ENCODE measurements at regions not wholly inside any gene's neighbourhood (a gene's known extent, or its start where the extent isn't known, plus 50 kb on each side); places are given as distances from the start of the nearest gene placed in this dataset.
"Not testable (repeated sequence)": the region's sequence is repeated elsewhere in the genome, so short reads cannot be mapped to it uniquely, and the experiment has no call there.

DNA sequence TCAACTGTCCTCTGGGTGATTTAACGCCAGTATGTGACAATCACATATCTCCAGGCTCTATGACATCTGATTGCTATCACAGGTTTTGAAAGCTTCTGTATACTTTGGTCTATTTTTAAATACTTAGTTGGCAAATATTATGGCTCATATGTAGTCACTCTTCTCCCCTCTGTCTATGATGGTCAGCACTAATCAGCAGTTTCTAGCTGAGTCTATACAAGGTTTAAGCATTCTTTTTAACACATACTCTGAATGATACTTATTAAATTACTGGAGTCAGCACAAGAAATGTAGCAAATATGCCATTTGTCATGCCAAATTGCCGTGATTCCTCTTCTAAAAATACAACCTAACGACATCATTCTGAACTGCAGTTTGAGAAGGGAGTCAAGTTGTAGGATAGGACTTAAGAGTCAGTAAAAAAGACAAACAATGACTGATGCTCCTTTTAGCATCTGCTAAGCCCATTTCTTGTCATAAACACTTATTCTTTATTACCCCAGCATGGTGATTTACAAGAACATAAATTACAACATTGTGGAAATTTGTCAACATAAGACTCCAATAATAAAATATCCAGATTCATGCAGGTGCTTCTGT, 947.8 kb downstream of the XPNPEP1 start:
- H3K27ac ChIP-seq, result no peak overlapping the region
- no peak for TF ChIP-seq FOXP2 (optimal IDR thresholded peaks at IDR 0.05; ENCODE audit: control extremely low read depth, extremely low read length, insufficient read depth)
- TF ChIP-seq POLR2AphosphoS5 (IDR thresholded peaks at IDR 0.05; ENCODE audit: borderline replicate concordance, low read depth, low read length), result no peak
- TF ChIP-seq EZH2 (IDR thresholded peaks at IDR 0.05), result no peak
- H3K9ac ChIP-seq (ENCODE audit: insufficient read length), result no peak overlapping the region
- H3K9me3 ChIP-seq (ENCODE audit: low read depth, low read length), result no peaks in the 10 kb centered on the region
- DNase-seq (ENCODE audit: low read depth, low spot score), result no peak
- no peaks in the 10 kb centered on the region for H3K36me3 ChIP-seq (ENCODE audit: insufficient read depth, low read length)
- no peak overlapping the region for H3K4me3 ChIP-seq

GRCh38 chr10:108970016-108970415, 953.3 kb downstream of the XPNPEP1 start:
- no peak overlapping the region for H3K9ac ChIP-seq (ENCODE audit: insufficient read length)
- H3K36me3 ChIP-seq (ENCODE audit: insufficient read depth, low read length), result no peaks in the 10 kb centered on the region
- DNase-seq (ENCODE audit: low read depth, low spot score), result peak; percentile 16
- no peak overlapping the region for H3K4me3 ChIP-seq
- no peak overlapping the region for H3K27ac ChIP-seq
- no peaks in the 10 kb centered on the region for H3K9me3 ChIP-seq (ENCODE audit: low read depth, low read length)
- TF ChIP-seq FOXP2 (optimal IDR thresholded peaks at IDR 0.05; ENCODE audit: control extremely low read depth, extremely low read length, insufficient read depth) (no peak), POLR2AphosphoS5 (IDR thresholded peaks at IDR 0.05; ENCODE audit: borderline replicate concordance, low read depth, low read length) (no peak), EZH2 (IDR thresholded peaks at IDR 0.05) (no peak)

- DNase-seq (ENCODE audit: low read depth, low spot score), result no peak
- H3K36me3 ChIP-seq (ENCODE audit: insufficient read depth, low read length), result no peaks in the 10 kb centered on the region
- no peak overlapping the region for H3K27ac ChIP-seq
- H3K4me3 ChIP-seq, result no peak overlapping the region
- H3K9ac ChIP-seq (ENCODE audit: insufficient read length), result no peak overlapping the region
- TF ChIP-seq FOXP2 (optimal IDR thresholded peaks at IDR 0.05; ENCODE audit: control extremely low read depth, extremely low read length, insufficient read depth) (no peak), EZH2 (IDR thresholded peaks at IDR 0.05) (no peak), POLR2AphosphoS5 (IDR thresholded peaks at IDR 0.05; ENCODE audit: borderline replicate concordance, low read depth, low read length) (no peak)
- H3K9me3 ChIP-seq (ENCODE audit: low read depth, low read length), result no peaks in the 10 kb centered on the region
Observed at GRCh38 chr10:108966411-108966810, 956.9 kb downstream of the XPNPEP1 start.

DNA sequence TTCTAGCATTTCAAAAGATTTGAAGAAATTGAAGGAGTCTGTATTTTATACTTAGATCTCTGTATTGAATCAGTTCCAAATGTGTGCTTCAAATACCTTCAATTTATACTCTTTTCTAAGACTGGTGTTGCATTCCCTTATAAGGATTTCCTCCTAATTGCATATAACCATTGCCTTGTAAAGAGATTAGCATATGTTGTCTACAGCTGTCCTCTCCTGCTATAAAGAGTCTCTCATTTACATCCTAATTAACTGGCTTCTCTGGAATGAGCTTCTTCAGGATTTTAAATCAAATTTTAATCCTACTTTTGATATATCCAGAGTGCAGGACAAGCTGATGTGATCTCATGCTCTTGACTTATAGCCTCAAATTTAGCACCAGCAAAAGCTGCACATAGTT, 957.3 kb downstream of the XPNPEP1 start:
- Histone ChIP-seq H3K9me3 (ENCODE audit: low read depth, low read length) (no peaks in the 10 kb centered on the region), H3K27ac (no peak overlapping the region), H3K36me3 (ENCODE audit: insufficient read depth, low read length) (no peaks in the 10 kb centered on the region), H3K9ac (ENCODE audit: insufficient read length) (no peak overlapping the region), H3K4me3 (no peak overlapping the region)
- DNase-seq (ENCODE audit: low read depth, low spot score), result no peak
- no peak for TF ChIP-seq FOXP2 (optimal IDR thresholded peaks at IDR 0.05; ENCODE audit: control extremely low read depth, extremely low read length, insufficient read depth)
- no peak for TF ChIP-seq EZH2 (IDR thresholded peaks at IDR 0.05)
- TF ChIP-seq POLR2AphosphoS5 (IDR thresholded peaks at IDR 0.05; ENCODE audit: borderline replicate concordance, low read depth, low read length), result no peak

DNA sequence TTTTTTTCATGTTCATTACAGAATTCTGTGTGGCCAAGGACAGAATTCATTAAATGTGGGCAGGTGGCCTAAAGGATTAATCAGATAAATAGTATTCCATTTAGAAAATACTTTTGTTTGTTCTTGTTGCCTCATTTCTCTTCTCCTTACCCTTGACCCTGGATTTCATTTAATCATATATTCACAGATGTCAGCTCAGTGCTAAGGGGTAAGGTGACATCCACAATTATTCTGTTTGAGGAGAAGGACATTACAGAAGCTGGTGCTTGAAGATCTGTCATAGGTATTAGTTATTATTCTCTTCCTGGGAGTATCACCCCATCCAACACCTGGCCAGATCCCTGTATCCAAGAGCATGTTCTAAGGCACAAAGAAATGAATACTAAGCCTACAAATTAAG, 961.1 kb downstream of the XPNPEP1 start:
- no peaks in the 10 kb centered on the region for H3K36me3 ChIP-seq (ENCODE audit: insufficient read depth, low read length)
- no peaks in the 10 kb centered on the region for H3K9me3 ChIP-seq (ENCODE audit: low read depth, low read length)
- no peak overlapping the region for H3K27ac ChIP-seq
- no peak for TF ChIP-seq FOXP2 (optimal IDR thresholded peaks at IDR 0.05; ENCODE audit: control extremely low read depth, extremely low read length, insufficient read depth)
- no peak overlapping the region for H3K9ac ChIP-seq (ENCODE audit: insufficient read length)
- no peak overlapping the region for H3K4me3 ChIP-seq
- DNase-seq (ENCODE audit: low read depth, low spot score), result no peak

DNA sequence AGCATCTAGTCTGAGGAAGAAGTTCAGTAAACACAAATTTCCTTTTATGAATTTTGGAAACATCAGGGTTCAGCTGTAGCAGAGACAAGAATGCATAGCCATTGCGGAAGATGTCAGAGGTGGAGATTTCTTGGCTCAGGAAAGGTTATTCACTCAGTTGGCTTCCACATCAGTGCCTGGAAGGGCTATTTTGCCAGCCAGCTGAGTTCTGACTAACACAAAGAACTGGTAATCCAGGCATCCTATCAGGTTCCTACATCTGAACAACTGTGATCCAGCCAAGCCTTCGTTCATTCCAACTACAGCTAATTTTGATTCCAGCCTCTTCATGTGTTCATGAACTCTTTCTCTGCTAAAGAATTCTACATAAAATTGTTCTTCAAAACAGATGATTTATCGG, 965.6 kb downstream of the XPNPEP1 start:
- H3K27ac ChIP-seq, result no peak overlapping the region
- TF ChIP-seq EZH2 (IDR thresholded peaks at IDR 0.05), result no peak
- TF ChIP-seq FOXP2 (optimal IDR thresholded peaks at IDR 0.05; ENCODE audit: control extremely low read depth, extremely low read length, insufficient read depth), result no peak
- no peak for TF ChIP-seq POLR2AphosphoS5 (IDR thresholded peaks at IDR 0.05; ENCODE audit: borderline replicate concordance, low read depth, low read length)
- no peaks in the 10 kb centered on the region for H3K36me3 ChIP-seq (ENCODE audit: insufficient read depth, low read length)
- DNase-seq (ENCODE audit: low read depth, low spot score), result no peak
- H3K4me3 ChIP-seq, result no peak overlapping the region
- H3K9ac ChIP-seq (ENCODE audit: insufficient read length), result no peak overlapping the region
- no peaks in the 10 kb centered on the region for H3K9me3 ChIP-seq (ENCODE audit: low read depth, low read length)

DNA sequence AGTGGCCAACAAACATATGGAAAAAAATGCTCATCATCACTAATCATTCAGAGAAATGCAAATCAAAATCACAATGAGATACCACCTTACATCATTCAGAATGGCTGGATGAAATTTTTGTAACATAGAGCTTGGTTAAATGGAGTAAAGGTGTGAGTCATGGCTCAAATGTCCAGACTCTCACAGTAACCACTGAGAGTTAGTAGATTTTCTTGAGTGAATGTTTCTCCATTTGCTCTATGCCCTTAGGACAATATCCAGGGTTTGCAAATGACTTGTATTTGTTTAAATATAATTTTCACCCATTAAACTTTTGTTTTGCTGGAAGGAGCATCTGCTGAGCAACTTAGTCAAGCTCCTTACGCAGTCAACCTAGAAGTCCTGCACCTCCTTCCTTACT, 967.2 kb downstream of the XPNPEP1 start:
- Histone ChIP-seq H3K9ac (ENCODE audit: insufficient read length) (no peak overlapping the region), H3K4me3 (no peak overlapping the region), H3K36me3 (ENCODE audit: insufficient read depth, low read length) (no peaks in the 10 kb centered on the region), H3K9me3 (ENCODE audit: low read depth, low read length) (no peaks in the 10 kb centered on the region), H3K27ac (no peak overlapping the region)
- TF ChIP-seq FOXP2 (optimal IDR thresholded peaks at IDR 0.05; ENCODE audit: control extremely low read depth, extremely low read length, insufficient read depth), result no peak
- no peak for TF ChIP-seq EZH2 (IDR thresholded peaks at IDR 0.05)
- no peak for TF ChIP-seq POLR2AphosphoS5 (IDR thresholded peaks at IDR 0.05; ENCODE audit: borderline replicate concordance, low read depth, low read length)
- DNase-seq (ENCODE audit: low read depth, low spot score), result no peak

- DNase-seq (ENCODE audit: low read depth, low spot score); H3K9me3 ChIP-seq (ENCODE audit: low read depth, low read length); H3K9ac ChIP-seq (ENCODE audit: insufficient read length); H3K36me3 ChIP-seq (ENCODE audit: insufficient read depth, low read length); H3K4me3 ChIP-seq; H3K27ac ChIP-seq: not testable (repeated sequence)
Observed at GRCh38 chr10:108920029-108920428, 1003.3 kb downstream of the XPNPEP1 start.

GRCh38 chr10:108913300-108913699, 1010.0 kb downstream of the XPNPEP1 start:
- H3K9ac ChIP-seq (ENCODE audit: insufficient read length), result no peak overlapping the region

More at GRCh38 chr10:108913300-108913699, 1010.0 kb downstream of the XPNPEP1 start:
- H3K4me3 ChIP-seq, result no peak overlapping the region
- no peaks in the 10 kb centered on the region for H3K36me3 ChIP-seq (ENCODE audit: insufficient read depth, low read length)
- H3K9me3 ChIP-seq (ENCODE audit: low read depth, low read length), result no peaks in the 10 kb centered on the region
- no peak for DNase-seq (ENCODE audit: low read depth, low spot score)
- no peak overlapping the region for H3K27ac ChIP-seq
- TF ChIP-seq FOXP2 (optimal IDR thresholded peaks at IDR 0.05; ENCODE audit: control extremely low read depth, extremely low read length, insufficient read depth) (no peak), POLR2AphosphoS5 (IDR thresholded peaks at IDR 0.05; ENCODE audit: borderline replicate concordance, low read depth, low read length) (no peak), EZH2 (IDR thresholded peaks at IDR 0.05) (no peak)

All from SK-N-MC (cell line).